Activated naive CD8-positive, alpha-beta T cell (primary cell): ENCODE measurements at regions not wholly inside any gene's neighbourhood (a gene's known extent, or its start where the extent isn't known, plus 50 kb on each side); places are given as distances from the start of the nearest gene placed in this dataset.

ENCODE experiments used
- H3K27ac Mint-ChIP-seq: one replicate; pipeline ENCODE4 v1.8.0; 2021; ENCODE audit warnings: mixed read lengths
- H3K27me3 Mint-ChIP-seq: one replicate; pipeline ENCODE4 v1.8.0; 2021; ENCODE audit warnings: mixed read lengths
- H3K36me3 Mint-ChIP-seq: one replicate; pipeline ENCODE4 v1.8.0; 2021; ENCODE audit warnings: mixed read lengths
- H3K4me1 Mint-ChIP-seq: one replicate; pipeline ENCODE4 v1.8.0; 2021; ENCODE audit warnings: low read depth, mixed read lengths
- H3K4me3 Mint-ChIP-seq: one replicate; pipeline ENCODE4 v1.8.0; 2021; ENCODE audit warnings: mild to moderate bottlenecking, mixed read lengths
- H3K9me3 Mint-ChIP-seq: one replicate; pipeline ENCODE4 v1.8.0; 2021; ENCODE audit warnings: low read depth, mixed read lengths

GRCh38 chr1:232280910-232281309, 349.0 kb downstream of the SIPA1L2 start:
- Mint-ChIP-seq H3K36me3 (no peaks in the 10 kb centered on the region), H3K4me3 (no peak overlapping the region), H3K27ac (no peak overlapping the region), H3K9me3 (no peaks in the 10 kb centered on the region), H3K27me3 (peaks cover 7% of the 10 kb centered on the region), H3K4me1 (no peaks in the 10 kb centered on the region)

GRCh38 chr1:232279909-232280400, 350.0 kb downstream of the SIPA1L2 start:
- no peaks in the 10 kb centered on the region for H3K36me3 Mint-ChIP-seq
- no peak overlapping the region for H3K27ac Mint-ChIP-seq
- H3K4me3 Mint-ChIP-seq: no peak overlapping the region
- no peaks in the 10 kb centered on the region for H3K9me3 Mint-ChIP-seq
- H3K4me1 Mint-ChIP-seq: no peaks in the 10 kb centered on the region
- H3K27me3 Mint-ChIP-seq: peaks cover 7% of the 10 kb centered on the region

- Mint-ChIP-seq H3K36me3 (no peaks in the 10 kb centered on the region), H3K4me1 (no peaks in the 10 kb centered on the region), H3K27ac (no peak overlapping the region), H3K9me3 (no peaks in the 10 kb centered on the region), H3K27me3 (peaks cover 6% of the 10 kb centered on the region), H3K4me3 (no peak overlapping the region)
These were observed 351.0 kb downstream of the SIPA1L2 start for GRCh38 chr1:232278925-232279324.

GRCh38 chr1:232276651-232277050, 353.3 kb downstream of the SIPA1L2 start:
- Mint-ChIP-seq H3K27me3 (peaks cover 6% of the 10 kb centered on the region), H3K4me1 (no peaks in the 10 kb centered on the region), H3K4me3 (no peak overlapping the region), H3K27ac (no peak overlapping the region), H3K9me3 (no peaks in the 10 kb centered on the region), H3K36me3 (no peaks in the 10 kb centered on the region)

- no peaks in the 10 kb centered on the region for H3K9me3 Mint-ChIP-seq
- no peaks in the 10 kb centered on the region for H3K4me1 Mint-ChIP-seq
- H3K4me3 Mint-ChIP-seq: no peak overlapping the region
- no peak overlapping the region for H3K27ac Mint-ChIP-seq
- no peaks in the 10 kb centered on the region for H3K36me3 Mint-ChIP-seq
- peaks cover 6% of the 10 kb centered on the region for H3K27me3 Mint-ChIP-seq
These were observed 354.8 kb downstream of the SIPA1L2 start for GRCh38 chr1:232274999-232275710.

- H3K9me3 Mint-ChIP-seq: no peaks in the 10 kb centered on the region
- H3K27me3 Mint-ChIP-seq: peaks cover 6% of the 10 kb centered on the region
- H3K27ac Mint-ChIP-seq: no peak overlapping the region
- no peaks in the 10 kb centered on the region for H3K4me1 Mint-ChIP-seq
- H3K36me3 Mint-ChIP-seq: no peaks in the 10 kb centered on the region
- H3K4me3 Mint-ChIP-seq: no peak overlapping the region
These were observed 355.6 kb downstream of the SIPA1L2 start for GRCh38 chr1:232274236-232274855.

- Mint-ChIP-seq H3K4me3 (no peak overlapping the region), H3K27me3 (peaks cover 6% of the 10 kb centered on the region), H3K36me3 (no peaks in the 10 kb centered on the region), H3K4me1 (no peaks in the 10 kb centered on the region), H3K9me3 (no peaks in the 10 kb centered on the region), H3K27ac (no peak overlapping the region)
These were observed 356.9 kb downstream of the SIPA1L2 start for GRCh38 chr1:232273011-232273410.

- H3K4me3 Mint-ChIP-seq: no peak overlapping the region
- H3K27me3 Mint-ChIP-seq: peaks cover 6% of the 10 kb centered on the region
- H3K36me3 Mint-ChIP-seq: no peaks in the 10 kb centered on the region
- no peak overlapping the region for H3K27ac Mint-ChIP-seq
- no peaks in the 10 kb centered on the region for H3K4me1 Mint-ChIP-seq
- no peaks in the 10 kb centered on the region for H3K9me3 Mint-ChIP-seq
These were observed 357.8 kb downstream of the SIPA1L2 start for GRCh38 chr1:232271991-232272589.

GRCh38 chr1:232271299-232271698, 358.6 kb downstream of the SIPA1L2 start:
- no peaks in the 10 kb centered on the region for H3K36me3 Mint-ChIP-seq
- peaks cover 4% of the 10 kb centered on the region for H3K27me3 Mint-ChIP-seq
- H3K27ac Mint-ChIP-seq: no peak overlapping the region
- H3K4me1 Mint-ChIP-seq: no peaks in the 10 kb centered on the region
- H3K4me3 Mint-ChIP-seq: no peak overlapping the region
- no peaks in the 10 kb centered on the region for H3K9me3 Mint-ChIP-seq

GRCh38 chr1:232269988-232270387, 359.9 kb downstream of the SIPA1L2 start:
- Mint-ChIP-seq H3K9me3 (no peaks in the 10 kb centered on the region), H3K27me3 (no peaks in the 10 kb centered on the region), H3K4me3 (no peak overlapping the region), H3K27ac (no peak overlapping the region), H3K36me3 (no peaks in the 10 kb centered on the region), H3K4me1 (no peaks in the 10 kb centered on the region)

GRCh38 chr1:232267837-232268598, 361.9 kb downstream of the SIPA1L2 start:
- Mint-ChIP-seq H3K27ac (no peak overlapping the region), H3K36me3 (no peaks in the 10 kb centered on the region), H3K4me1 (no peaks in the 10 kb centered on the region), H3K9me3 (no peaks in the 10 kb centered on the region), H3K27me3 (no peaks in the 10 kb centered on the region), H3K4me3 (no peak overlapping the region)

GRCh38 chr1:232267092-232267836, 362.7 kb downstream of the SIPA1L2 start:
- Mint-ChIP-seq H3K27ac (no peak overlapping the region), H3K27me3 (no peaks in the 10 kb centered on the region), H3K9me3 (no peaks in the 10 kb centered on the region), H3K36me3 (no peaks in the 10 kb centered on the region), H3K4me1 (no peaks in the 10 kb centered on the region), H3K4me3 (no peak overlapping the region)

GRCh38 chr1:232263452-232263851, 366.5 kb downstream of the SIPA1L2 start:
- Mint-ChIP-seq H3K9me3 (no peaks in the 10 kb centered on the region), H3K27ac (no peak overlapping the region), H3K27me3 (peaks cover 16% of the 10 kb centered on the region), H3K4me1 (no peaks in the 10 kb centered on the region), H3K36me3 (no peaks in the 10 kb centered on the region), H3K4me3 (no peak overlapping the region)

GRCh38 chr1:232262991-232263390, 366.9 kb downstream of the SIPA1L2 start:
- peaks cover 20% of the 10 kb centered on the region for H3K27me3 Mint-ChIP-seq
- H3K27ac Mint-ChIP-seq: no peak overlapping the region
- no peak overlapping the region for H3K4me3 Mint-ChIP-seq
- H3K4me1 Mint-ChIP-seq: no peaks in the 10 kb centered on the region
- no peaks in the 10 kb centered on the region for H3K36me3 Mint-ChIP-seq
- no peaks in the 10 kb centered on the region for H3K9me3 Mint-ChIP-seq
